Erythroblast (primary cell): ENCODE measurements at regions not wholly inside any gene's neighbourhood (a gene's known extent, or its start where the extent isn't known, plus 50 kb on each side); places are given as distances from the start of the nearest gene placed in this dataset.

Source experiments
- GATA1 ChIP-seq: IDR thresholded peaks from 2 replicates; pipeline ENCODE4 v1.6.1; 2011; ENCODE audit warnings: low read depth, mild to moderate bottlenecking, control low read depth, low read length, moderate library complexity
- POLR2A ChIP-seq: IDR thresholded peaks from 2 replicates; pipeline ENCODE4 v1.6.1; 2011; ENCODE audit warnings: mild to moderate bottlenecking, low read length

DNA sequence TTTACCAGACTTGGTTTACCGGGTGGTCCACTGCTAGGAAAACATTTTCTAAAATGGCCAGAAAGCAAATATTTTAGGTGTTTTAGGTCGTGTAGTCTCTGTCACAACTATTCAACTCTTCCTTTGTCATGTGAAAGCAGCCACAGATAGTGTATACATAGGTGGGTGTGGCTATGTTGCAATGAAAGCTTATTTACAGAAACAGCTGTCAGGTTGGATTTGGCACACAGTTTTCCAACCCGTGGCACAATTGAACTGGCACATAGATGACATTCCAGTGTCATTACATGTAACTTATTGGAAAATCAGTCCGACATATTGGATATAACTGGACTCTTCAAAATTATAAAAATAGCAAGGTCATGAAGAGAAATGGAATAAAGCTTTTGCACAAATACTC is 68.9 kb upstream of the KCNQ5 start:
- no peak for TF ChIP-seq POLR2A
- no peak for TF ChIP-seq GATA1
